ENCODE measurements at regions not wholly inside any gene's neighbourhood (a gene's known extent, or its start where the extent isn't known, plus 50 kb on each side); places are given as distances from the start of the nearest gene placed in this dataset.
"Not testable (repeated sequence)": the region's sequence is repeated elsewhere in the genome, so short reads cannot be mapped to it uniquely, and the experiment has no call there.

- no peak for TF ChIP-seq CTCF (IDR thresholded peaks at IDR 0.05; ENCODE audit: unreplicated experiment)
- Mint-ChIP-seq H3K4me1 (ENCODE audit: insufficient read depth, unreplicated experiment) (no peaks in the 10 kb centered on the region), H3K27me3 (ENCODE audit: insufficient read depth, unreplicated experiment) (no peaks in the 10 kb centered on the region), H3K9me3 (ENCODE audit: unreplicated experiment) (peaks cover 38% of the 10 kb centered on the region), H3K36me3 (ENCODE audit: insufficient read depth, unreplicated experiment) (no peaks in the 10 kb centered on the region), H3K4me3 (ENCODE audit: unreplicated experiment) (no peak overlapping the region), H3K27ac (ENCODE audit: low read depth, unreplicated experiment) (no peak overlapping the region)
- intact Hi-C loops (cut with micrococcal nuclease): no loop called here
- ChIA-PET POLR2A (no interaction called here), CTCF (no interaction called here)
- no TSS peak for BruUV-seq (replicated peaks)
- no peak for DNase-seq (ENCODE audit: unreplicated experiment)
Observed at GRCh38 chr7:63047546-63047945, 951.1 kb upstream of the ZNF722 start.

GRCh38 chr7:63054191-63054661 is 944.4 kb upstream of the ZNF722 start:
- TF ChIP-seq CTCF (IDR thresholded peaks at IDR 0.05; ENCODE audit: unreplicated experiment): no peak
- no peak overlapping the region for H3K4me3 Mint-ChIP-seq (ENCODE audit: unreplicated experiment)
- ChIA-PET POLR2A (no interaction called here), CTCF (no interaction called here)
- no peak for DNase-seq (ENCODE audit: unreplicated experiment)
- no TSS peak for BruUV-seq (replicated peaks)
- H3K36me3 Mint-ChIP-seq (ENCODE audit: insufficient read depth, unreplicated experiment): no peaks in the 10 kb centered on the region
- peaks cover 22% of the 10 kb centered on the region for H3K9me3 Mint-ChIP-seq (ENCODE audit: unreplicated experiment)
- no peaks in the 10 kb centered on the region for H3K27me3 Mint-ChIP-seq (ENCODE audit: insufficient read depth, unreplicated experiment)
- intact Hi-C loops (cut with micrococcal nuclease): no loop called here
- H3K27ac Mint-ChIP-seq (ENCODE audit: low read depth, unreplicated experiment): no peak overlapping the region
- H3K4me1 Mint-ChIP-seq (ENCODE audit: insufficient read depth, unreplicated experiment): no peaks in the 10 kb centered on the region

- Mint-ChIP-seq H3K4me3 (ENCODE audit: unreplicated experiment) (no peak overlapping the region), H3K9me3 (ENCODE audit: unreplicated experiment) (no peaks in the 10 kb centered on the region), H3K27ac (ENCODE audit: low read depth, unreplicated experiment) (no peak overlapping the region), H3K27me3 (ENCODE audit: insufficient read depth, unreplicated experiment) (no peaks in the 10 kb centered on the region), H3K4me1 (ENCODE audit: insufficient read depth, unreplicated experiment) (no peaks in the 10 kb centered on the region), H3K36me3 (ENCODE audit: insufficient read depth, unreplicated experiment) (no peaks in the 10 kb centered on the region)
- no peak for DNase-seq (ENCODE audit: unreplicated experiment)
- no TSS peak for BruUV-seq (replicated peaks)
- CTCF ChIA-PET: no interaction called here
- POLR2A ChIA-PET: no interaction called here
- TF ChIP-seq CTCF (IDR thresholded peaks at IDR 0.05; ENCODE audit: unreplicated experiment): no peak
- intact Hi-C loops (cut with micrococcal nuclease): no loop called here
Observed at GRCh38 chr7:63057265-63057664, 941.4 kb upstream of the ZNF722 start.

- DNase-seq (ENCODE audit: unreplicated experiment); H3K9me3 Mint-ChIP-seq (ENCODE audit: unreplicated experiment); H3K36me3 Mint-ChIP-seq (ENCODE audit: insufficient read depth, unreplicated experiment); H3K4me1 Mint-ChIP-seq (ENCODE audit: insufficient read depth, unreplicated experiment); intact Hi-C loops (cut with micrococcal nuclease); H3K27me3 Mint-ChIP-seq (ENCODE audit: insufficient read depth, unreplicated experiment); H3K27ac Mint-ChIP-seq (ENCODE audit: low read depth, unreplicated experiment); BruUV-seq (replicated peaks); POLR2A ChIA-PET; H3K4me3 Mint-ChIP-seq (ENCODE audit: unreplicated experiment): not testable (repeated sequence)
- CTCF ChIA-PET: interaction anchor here (0.6 kb wide), 1 partner anchor 19 kb away, joined by 3 read pairs; no protein-coding TSS in a partner anchor
Observed at GRCh38 chr7:63060701-63061100, 937.9 kb upstream of the ZNF722 start.

GRCh38 chr7:63065684-63066083 is 933.0 kb upstream of the ZNF722 start:
- Mint-ChIP-seq H3K36me3 (ENCODE audit: insufficient read depth, unreplicated experiment) (no peaks in the 10 kb centered on the region), H3K27ac (ENCODE audit: low read depth, unreplicated experiment) (no peak overlapping the region), H3K9me3 (ENCODE audit: unreplicated experiment) (peaks cover 15% of the 10 kb centered on the region), H3K4me1 (ENCODE audit: insufficient read depth, unreplicated experiment) (no peaks in the 10 kb centered on the region), H3K4me3 (ENCODE audit: unreplicated experiment) (no peak overlapping the region), H3K27me3 (ENCODE audit: insufficient read depth, unreplicated experiment) (no peaks in the 10 kb centered on the region)
- BruUV-seq (replicated peaks): no TSS peak
- ChIA-PET CTCF (interaction anchor here (0.6 kb wide), 1 partner anchor 150 kb away, joined by 3 read pairs; no protein-coding TSS in a partner anchor), POLR2A (no interaction called here)
- no peak for DNase-seq (ENCODE audit: unreplicated experiment)
- no peak for TF ChIP-seq CTCF (IDR thresholded peaks at IDR 0.05; ENCODE audit: unreplicated experiment)
- intact Hi-C loops (cut with micrococcal nuclease): no loop called here

- CTCF ChIA-PET: interaction anchor here (0.6 kb wide), 1 partner anchor 149 kb away, joined by 3 read pairs; no protein-coding TSS in a partner anchor
- H3K27me3 Mint-ChIP-seq (ENCODE audit: insufficient read depth, unreplicated experiment); H3K4me1 Mint-ChIP-seq (ENCODE audit: insufficient read depth, unreplicated experiment); POLR2A ChIA-PET; H3K4me3 Mint-ChIP-seq (ENCODE audit: unreplicated experiment); BruUV-seq (replicated peaks); intact Hi-C loops (cut with micrococcal nuclease); H3K36me3 Mint-ChIP-seq (ENCODE audit: insufficient read depth, unreplicated experiment); H3K27ac Mint-ChIP-seq (ENCODE audit: low read depth, unreplicated experiment); DNase-seq (ENCODE audit: unreplicated experiment): not testable (repeated sequence)
- peaks cover 15% of the 10 kb centered on the region for H3K9me3 Mint-ChIP-seq (ENCODE audit: unreplicated experiment)
Observed at GRCh38 chr7:63066235-63066634, 932.4 kb upstream of the ZNF722 start.

All from MCF 10A (cell line).